HEK293T (cell line): ENCODE measurements at regions not wholly inside any gene's neighbourhood (a gene's known extent, or its start where the extent isn't known, plus 50 kb on each side); places are given as distances from the start of the nearest gene placed in this dataset.

Experiments
- ELF4 ChIP-seq: fragments of 450-650 bp; IDR thresholded peaks from 2 replicates; pipeline ENCODE4 v1.6.1; 2017; ENCODE audit warnings: antibody characterized with exemption
- FOXA1 ChIP-seq: fragments of 450-650 bp; IDR thresholded peaks from 2 replicates; pipeline ENCODE4 v1.6.1; 2016; ENCODE audit warnings: mild to moderate bottlenecking
- FOXK2 ChIP-seq: fragments of 450-650 bp; IDR thresholded peaks from 2 replicates; pipeline ENCODE4 v1.6.1; 2016; ENCODE audit warnings: mild to moderate bottlenecking
- FOXM1 ChIP-seq: fragments of 450-650 bp; IDR thresholded peaks from 2 replicates; pipeline ENCODE4 v1.6.1; 2017; ENCODE audit warnings: mild to moderate bottlenecking, borderline replicate concordance
- HDGF ChIP-seq: fragments of 450-650 bp; IDR thresholded peaks from 2 replicates; pipeline ENCODE4 v1.6.1; 2017; ENCODE audit warnings: antibody characterized with exemption, borderline replicate concordance
- L3MBTL2 ChIP-seq: fragments of 450-650 bp; conservative IDR thresholded peaks from 2 replicates; pipeline ENCODE4 v1.6.1; 2016; ENCODE audit warnings: mild to moderate bottlenecking
- SP1 ChIP-seq: fragments of 450-650 bp; IDR thresholded peaks from 2 replicates; pipeline ENCODE4 v1.6.1; 2017
- TARDBP ChIP-seq: fragments of 450-650 bp; IDR thresholded peaks from 2 replicates; pipeline ENCODE4 v1.6.1; 2016
- ZNF384 ChIP-seq: fragments of 450-650 bp; IDR thresholded peaks from 2 replicates; pipeline ENCODE4 v1.6.1; 2016
- TF ChIP-seq, protein P1 (sequence below): fragments of 450-650 bp; IDR thresholded peaks from 2 replicates; pipeline ENCODE4 v1.6.1; 2016

DNA sequence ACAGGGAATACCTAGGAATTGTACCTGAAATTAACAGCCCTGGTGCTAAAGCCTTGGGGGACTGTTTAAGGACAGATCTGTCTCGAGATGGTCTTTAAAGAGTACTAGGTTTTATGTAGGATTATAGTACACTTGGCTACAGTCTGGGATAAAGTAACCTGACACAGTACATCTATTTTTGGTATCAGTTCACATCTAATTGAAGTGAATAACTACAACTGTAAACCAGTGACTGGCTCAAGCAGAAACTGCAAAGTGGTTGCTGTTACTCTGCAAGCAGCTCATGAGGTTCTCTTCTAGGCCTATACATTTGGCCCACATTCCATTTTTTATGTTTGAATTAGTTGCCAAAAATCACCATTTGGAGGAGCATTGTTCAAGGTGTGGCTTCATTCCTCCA, 320.8 kb upstream of the USP25 start:
- no peak for TF ChIP-seq SP1
- TF ChIP-seq FOXK2, result no peak
- TF ChIP-seq, protein P1, sequence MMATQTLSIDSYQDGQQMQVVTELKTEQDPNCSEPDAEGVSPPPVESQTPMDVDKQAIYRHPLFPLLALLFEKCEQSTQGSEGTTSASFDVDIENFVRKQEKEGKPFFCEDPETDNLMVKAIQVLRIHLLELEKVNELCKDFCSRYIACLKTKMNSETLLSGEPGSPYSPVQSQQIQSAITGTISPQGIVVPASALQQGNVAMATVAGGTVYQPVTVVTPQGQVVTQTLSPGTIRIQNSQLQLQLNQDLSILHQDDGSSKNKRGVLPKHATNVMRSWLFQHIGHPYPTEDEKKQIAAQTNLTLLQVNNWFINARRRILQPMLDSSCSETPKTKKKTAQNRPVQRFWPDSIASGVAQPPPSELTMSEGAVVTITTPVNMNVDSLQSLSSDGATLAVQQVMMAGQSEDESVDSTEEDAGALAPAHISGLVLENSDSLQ, result no peak
- no peak for TF ChIP-seq TARDBP
- TF ChIP-seq FOXM1, result no peak
- no peak for TF ChIP-seq ZNF384
- TF ChIP-seq HDGF, result no peak
- TF ChIP-seq ELF4, result no peak
- TF ChIP-seq FOXA1, result no peak
- no peak for TF ChIP-seq L3MBTL2
